ENCODE measurements at regions not wholly inside any gene's neighbourhood (a gene's known extent, or its start where the extent isn't known, plus 50 kb on each side); places are given as distances from the start of the nearest gene placed in this dataset.
A peak's percentile ranks its signal among the peaks of the same experiment; 100 is the strongest.

GRCh38 chr14:97993508-97994019 lies 1196.4 kb downstream of the VRK1 start:
- no peak for DNase-seq

- no peak for DNase-seq
Measured at GRCh38 chr14:97994020-97994531, 1196.9 kb downstream of the VRK1 start.

GRCh38 chr14:97995038-97995437 lies 1197.9 kb downstream of the VRK1 start:
- DNase-seq, result no peak

- DNase-seq, result no peak
Measured at GRCh38 chr14:97995531-97995930, 1198.3 kb downstream of the VRK1 start.

GRCh38 chr14:98006008-98006407 lies 1208.8 kb downstream of the VRK1 start:
- DNase-seq, result no peak

GRCh38 chr14:98008381-98009113 lies 1211.4 kb downstream of the VRK1 start:
- no peak for DNase-seq

- peak; percentile 60 for DNase-seq
Measured at GRCh38 chr14:98009177-98009576, 1212.0 kb downstream of the VRK1 start.

- DNase-seq, result no peak
Measured at GRCh38 chr14:98010784-98011183, 1213.6 kb downstream of the VRK1 start.

GRCh38 chr14:98014851-98015615 lies 1217.9 kb downstream of the VRK1 start:
- DNase-seq, result no peak

- no peak for DNase-seq
Measured at GRCh38 chr14:98015921-98016320, 1218.7 kb downstream of the VRK1 start.

GRCh38 chr14:98018628-98019027 lies 1221.4 kb downstream of the VRK1 start:
- DNase-seq, result no peak

- no peak for DNase-seq
Measured at GRCh38 chr14:98022541-98023520, 1225.6 kb downstream of the VRK1 start.

- no peak for DNase-seq
Measured at GRCh38 chr14:98028162-98028561, 1231.0 kb downstream of the VRK1 start.

GRCh38 chr14:98035396-98035795 lies 1236.6 kb downstream of the BCL11B start:
- no peak for DNase-seq

GRCh38 chr14:98037831-98038230 lies 1234.2 kb downstream of the BCL11B start:
- DNase-seq, result no peak

GRCh38 chr14:98056946-98057345 lies 1215.1 kb downstream of the BCL11B start:
- DNase-seq, result no peak

- no peak for DNase-seq
Measured at GRCh38 chr14:98059106-98059505, 1212.9 kb downstream of the BCL11B start.

- DNase-seq, result no peak
Measured at GRCh38 chr14:98062083-98062482, 1209.9 kb downstream of the BCL11B start.

- DNase-seq, result no peak
Measured at GRCh38 chr14:98069712-98070171, 1202.3 kb downstream of the BCL11B start.

GRCh38 chr14:98070536-98070935 lies 1201.5 kb downstream of the BCL11B start:
- DNase-seq, result no peak

GRCh38 chr14:98074111-98074510 lies 1197.9 kb downstream of the BCL11B start:
- no peak for DNase-seq

- no peak for DNase-seq
Measured at GRCh38 chr14:98077176-98077575, 1194.8 kb downstream of the BCL11B start.

- no peak for DNase-seq
Measured at GRCh38 chr14:98082833-98083232, 1189.2 kb downstream of the BCL11B start.
